GM19467 (cell line): ENCODE measurements at regions not wholly inside any gene's neighbourhood (a gene's known extent, or its start where the extent isn't known, plus 50 kb on each side); places are given as distances from the start of the nearest gene placed in this dataset.

ENCODE experiments used
- ATAC-seq: cut with Tn5 transposase; IDR thresholded peaks from one replicate; pipeline ENCODE4 v1.9.1; 2021; ENCODE audit warnings: mild to moderate bottlenecking, moderate library complexity; ENCODE audit not compliant: unreplicated experiment

GRCh38 chr16:51556694-51557340 lies 405.7 kb upstream of the SALL1 start:
- ATAC-seq = no peak

DNA sequence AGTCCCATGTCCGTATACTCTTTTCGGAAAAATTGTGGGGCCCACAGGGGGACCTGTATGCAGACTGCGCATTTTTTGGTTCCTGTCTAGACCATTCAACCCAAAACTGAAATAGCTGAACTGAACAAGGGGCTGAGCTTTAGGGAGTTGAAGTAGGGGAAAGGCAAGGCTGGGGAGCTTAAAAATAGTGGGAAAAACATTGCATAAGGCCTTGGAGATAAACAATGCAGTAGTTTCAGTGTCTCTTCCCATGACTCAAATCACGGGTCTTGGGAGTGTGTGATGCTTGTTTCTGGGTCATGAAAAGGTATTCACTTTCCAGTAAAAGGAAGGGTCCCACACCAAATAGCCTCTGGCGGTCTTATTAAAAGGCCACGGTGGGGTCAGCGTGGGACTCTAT lies 402.8 kb upstream of the SALL1 start:
- no peak for ATAC-seq

DNA sequence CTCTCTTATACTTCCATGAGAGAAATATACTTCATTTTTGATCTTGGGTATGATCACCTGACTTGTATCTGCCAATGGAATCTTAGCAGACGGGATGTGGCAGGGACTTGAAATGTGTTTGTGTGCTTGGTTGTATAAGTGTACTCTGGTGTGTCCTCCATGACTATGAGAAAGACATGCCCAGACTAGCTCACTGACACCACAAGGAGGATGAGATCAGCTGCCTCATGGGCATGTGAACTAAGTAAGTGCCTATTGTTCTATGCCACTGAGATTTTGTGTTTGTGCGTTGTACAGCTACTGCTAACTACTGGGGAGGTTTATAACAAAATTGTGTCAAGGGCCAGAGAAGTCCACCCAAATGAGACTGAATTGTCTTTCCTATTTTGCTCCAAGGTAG lies 402.2 kb upstream of the SALL1 start:
- ATAC-seq = no peak

DNA sequence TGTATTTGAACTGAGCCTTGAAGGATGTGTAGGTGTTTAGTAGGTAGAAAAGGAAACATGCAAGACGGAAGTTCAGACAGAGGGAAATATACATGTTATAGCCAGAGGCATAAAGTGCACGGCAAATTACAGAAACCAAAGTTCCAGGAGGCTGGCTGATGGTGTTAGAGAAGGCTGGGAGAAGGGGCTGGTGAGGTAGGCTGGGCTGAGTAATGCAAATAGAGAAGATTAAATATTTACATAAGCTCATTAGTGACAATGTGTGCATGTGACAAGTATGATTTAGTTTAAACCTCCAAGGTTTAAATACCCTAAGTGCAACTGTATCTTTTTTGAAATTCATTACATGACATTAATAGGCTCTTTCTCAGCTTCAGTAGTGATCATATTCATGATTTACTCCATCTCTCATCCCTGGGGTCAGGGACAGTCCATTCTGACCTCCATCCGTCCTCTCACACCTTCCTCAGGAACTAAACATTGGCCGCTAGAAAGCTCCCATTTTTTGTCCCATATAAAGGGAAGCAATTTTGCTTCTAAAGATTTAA lies 399.8 kb upstream of the SALL1 start:
- ATAC-seq = no peak

DNA sequence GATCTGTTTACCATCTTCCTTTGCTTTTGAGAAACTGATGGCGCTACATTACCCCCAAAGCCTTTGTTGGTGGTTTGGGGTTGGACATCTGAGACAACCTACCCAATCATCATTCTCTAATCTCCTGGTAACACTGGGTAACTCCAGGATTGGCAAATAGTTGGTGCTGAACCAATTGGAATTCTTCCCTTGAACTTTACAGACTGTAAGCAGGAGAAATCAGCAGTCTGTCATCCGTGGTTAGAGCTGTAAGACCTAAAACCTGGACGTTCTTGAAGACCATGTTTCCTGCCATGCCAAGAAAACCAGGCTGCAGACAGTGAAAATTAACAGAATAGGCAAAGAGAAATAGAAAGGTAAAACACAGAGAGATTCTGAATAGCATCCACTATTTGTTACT lies 398.8 kb upstream of the SALL1 start:
- no peak for ATAC-seq

DNA sequence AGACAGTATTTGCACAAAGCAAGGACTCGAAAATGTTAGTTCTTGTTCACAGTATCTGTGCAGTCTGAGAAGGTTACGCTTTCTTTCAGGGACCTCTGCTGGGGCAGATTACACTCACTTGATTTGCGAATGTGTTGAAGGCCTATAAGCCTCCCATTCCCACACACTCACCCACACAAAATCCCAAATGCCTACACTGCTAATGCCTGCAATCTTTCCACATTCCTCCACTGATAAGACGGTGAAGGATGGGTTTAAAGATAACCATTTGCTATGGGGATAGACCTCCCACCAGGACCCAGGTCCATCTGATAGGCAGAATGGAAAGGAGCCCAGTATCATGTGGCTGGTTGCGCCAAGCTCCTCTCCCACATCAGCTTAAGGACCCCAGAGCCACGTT lies 394.9 kb upstream of the SALL1 start:
- no peak for ATAC-seq

GRCh38 chr16:51544851-51545467 lies 393.9 kb upstream of the SALL1 start:
- no peak for ATAC-seq

- ATAC-seq = no peak
These were observed 392.9 kb upstream of the SALL1 start for GRCh38 chr16:51543971-51544370.

- ATAC-seq = no peak
These were observed 392.1 kb upstream of the SALL1 start for GRCh38 chr16:51542981-51543815.

DNA sequence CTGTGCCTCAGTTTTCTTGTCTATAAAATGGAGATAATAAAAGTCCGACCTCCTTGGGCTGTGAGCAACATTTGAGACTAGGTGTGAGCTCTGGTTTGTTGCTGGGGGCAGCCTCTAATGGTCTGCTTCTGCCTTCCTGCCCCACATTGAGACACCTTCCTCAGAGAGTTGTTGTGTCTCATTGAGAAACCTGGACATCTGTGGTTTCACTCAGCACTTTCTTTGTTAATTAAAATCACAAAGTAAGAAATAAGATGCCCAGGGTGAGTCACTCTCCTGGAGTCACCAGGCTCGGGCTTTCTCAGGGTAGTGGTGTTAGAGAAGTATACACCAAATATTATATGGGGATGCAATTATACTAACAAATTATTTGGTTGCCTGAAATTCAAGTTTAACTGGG lies 389.2 kb upstream of the SALL1 start:
- ATAC-seq = no peak

GRCh38 chr16:51538707-51539498 lies 387.8 kb upstream of the SALL1 start:
- no peak for ATAC-seq

- no peak for ATAC-seq
These were observed 384.5 kb upstream of the SALL1 start for GRCh38 chr16:51535591-51535990.

DNA sequence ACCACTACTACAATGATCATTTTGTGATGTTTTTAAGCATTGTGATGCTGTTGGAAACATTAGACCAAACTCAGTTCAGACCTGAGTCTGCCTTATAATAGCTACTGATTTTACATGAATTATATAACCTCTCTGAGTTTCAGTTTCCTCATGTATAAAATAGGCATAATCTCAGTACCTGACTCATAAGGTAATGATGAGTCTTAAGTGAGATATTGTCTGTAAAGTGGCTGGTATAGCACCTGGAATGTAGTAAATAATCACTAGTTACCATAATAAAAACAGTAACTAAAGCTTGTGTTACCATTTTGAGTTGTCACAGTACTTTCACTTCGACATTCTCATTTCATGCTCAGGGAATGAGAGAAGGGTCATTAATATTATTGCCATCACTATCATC lies 381.5 kb upstream of the SALL1 start:
- ATAC-seq = no peak

GRCh38 chr16:51531271-51531670 lies 380.2 kb upstream of the SALL1 start:
- no peak for ATAC-seq

DNA sequence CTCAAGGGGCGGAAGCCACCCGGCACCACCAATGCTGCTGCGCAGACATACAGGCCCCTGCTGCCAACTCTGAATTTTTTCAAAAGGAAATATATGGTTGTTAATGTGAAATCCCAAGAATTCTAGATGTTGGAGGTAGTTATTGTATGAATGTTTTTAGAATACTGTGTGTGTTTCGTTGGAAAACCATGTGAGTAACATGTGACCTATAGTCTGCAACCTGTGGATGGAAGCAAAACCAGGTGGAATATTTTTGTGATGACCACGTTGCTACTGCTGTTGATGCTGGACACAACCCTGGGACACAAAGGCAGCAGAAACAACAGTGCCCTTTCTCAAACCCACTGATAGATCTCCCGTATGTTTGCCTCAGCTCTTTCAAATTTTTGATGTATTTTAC lies 376.3 kb upstream of the SALL1 start:
- no peak for ATAC-seq

- no peak for ATAC-seq
These were observed 375.6 kb upstream of the SALL1 start for GRCh38 chr16:51526621-51527020.

- ATAC-seq = no peak
These were observed 373.7 kb upstream of the SALL1 start for GRCh38 chr16:51524555-51525373.

DNA sequence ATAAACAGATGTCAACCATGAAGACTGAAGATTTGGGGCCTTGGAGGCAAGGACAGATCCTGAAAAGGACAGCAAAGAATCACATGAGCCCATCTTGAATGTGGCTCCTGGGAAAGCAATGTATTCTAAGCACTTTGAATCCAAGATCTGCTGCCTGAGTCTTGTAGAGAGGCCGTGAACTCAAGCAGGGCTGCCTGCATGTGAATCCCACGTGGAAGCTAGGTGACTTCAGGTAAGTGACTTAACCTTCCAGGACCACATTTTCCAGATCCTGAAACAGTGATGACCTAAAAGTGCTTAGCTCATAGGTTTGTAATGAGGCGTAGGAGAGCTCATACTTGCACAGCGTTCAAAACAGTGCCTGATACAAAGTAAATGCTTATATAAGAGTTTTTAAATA lies 373.0 kb upstream of the SALL1 start:
- ATAC-seq = no peak

- no peak for ATAC-seq
These were observed 372.3 kb upstream of the SALL1 start for GRCh38 chr16:51523400-51523799.

- ATAC-seq = no peak
These were observed 371.8 kb upstream of the SALL1 start for GRCh38 chr16:51522902-51523301.
